K562 (cell line): ENCODE measurements at regions not wholly inside any gene's neighbourhood (a gene's known extent, or its start where the extent isn't known, plus 50 kb on each side); places are given as distances from the start of the nearest gene placed in this dataset.

Experiments
- ATAC-seq: fragments of 200-7000 bp; cut with Tn5 transposase; 3 replicates; pipeline ENCODE4 v1.9.1; 2020; ENCODE audit warnings: moderate library complexity
- BruUV-seq: library from RNA; stranded (reverse); fragments of 400-500 nt; replicated peaks from 2 replicates; lab custom pipeline; 2021; lab: Mats Ljungman, UMichigan
- CTCF ChIA-PET: fragments of 300-600 bp; formaldehyde crosslinking; extraction: SDS; loops from one replicate; lab custom pipeline; 2021; ENCODE audit warnings: low intra/inter-chr PET ratio; lab: Yijun Ruan, JAX
- POLR2A ChIA-PET: fragments of 300-600, 350-650 bp; sonication (Branson Sonifier 250); formaldehyde crosslinking; extraction: SDS; loops from one replicate; lab custom pipeline; 2021; ENCODE audit warnings: antibody characterized with exemption, inconsistent platforms; lab: Yijun Ruan, JAX
- DNase-seq, 4 experiments: peaks; one replicate each; pipeline versions ENCODE4 v3.0.0 to v3.0.0-alpha.2; 2011 to 2018; ENCODE audit warnings: low spot score in 3 of 4, mixed read lengths in 3 of 4; ENCODE audit errors: extremely low read depth in 1 of 4
- FAIRE-seq: peaks from 2 replicates; lab custom pipeline; 2011; peaks lifted over from hg19 to GRCh38; lab: Jason Lieb, UNC
- H2AFZ ChIP-seq: 2 replicates; pipeline ENCODE4 v1.6.0; 2011; ENCODE audit warnings: low read depth, low read length, control low read depth, inconsistent platforms
- H3K27ac ChIP-seq: fragments of 200-600 bp; 3 replicates; pipeline ENCODE4 v1.8.0; 2011; ENCODE audit warnings: low read depth, mild to moderate bottlenecking, control low read depth, inconsistent platforms, low read length, moderate library complexity, mixed read lengths; ENCODE audit errors: extremely low read depth
- H3K27me3 ChIP-seq, 2 experiments: fragments of 300-600 bp in 1 of 2; 2 replicates in 1 of 2; 3 replicates in 1 of 2; pipeline versions ENCODE4 v1.6.0 to v1.8.0; 2011; ENCODE audit warnings: inconsistent platforms in 2 of 2, low read length in 2 of 2, mild to moderate bottlenecking in 1 of 2, mixed read lengths in 1 of 2, moderate library complexity in 1 of 2; ENCODE audit not compliant: control insufficient read depth in 2 of 2, insufficient read depth in 2 of 2
- H3K36me3 ChIP-seq: fragments of 300-600 bp; 3 replicates; pipeline ENCODE4 v1.8.0; 2011; ENCODE audit warnings: mild to moderate bottlenecking, low read length, inconsistent platforms; ENCODE audit not compliant: control insufficient read depth, insufficient read depth
- H3K4me1 ChIP-seq, 2 experiments: fragments of 200-600 bp in 1 of 2; replicated peaks in 1 of 2; 2 replicates in 1 of 2; 3 replicates in 1 of 2; pipeline versions ENCODE4 v1.5.1 to v1.8.0; 2011; ENCODE audit warnings: inconsistent platforms in 2 of 2, low read length in 2 of 2, mild to moderate bottlenecking in 1 of 2, mixed read lengths in 1 of 2, moderate library complexity in 1 of 2; ENCODE audit not compliant: control insufficient read depth in 2 of 2, insufficient read depth in 2 of 2
- H3K4me2 ChIP-seq: 2 replicates; pipeline ENCODE4 v1.6.1; 2011; ENCODE audit warnings: low read length, control low read depth, inconsistent platforms, mixed read lengths; ENCODE audit not compliant: insufficient read depth
- H3K4me3 ChIP-seq: fragments of 200-600 bp; sonication (generic), shearing (Covaris generic); 2 replicates; pipeline ENCODE4 v1.5.1; 2016; ENCODE audit warnings: control low read depth, inconsistent platforms
- H3K79me2 ChIP-seq: fragments of 200-600 bp; 3 replicates; pipeline ENCODE4 v1.8.0; 2011; ENCODE audit warnings: low read length, inconsistent platforms; ENCODE audit not compliant: control insufficient read depth, insufficient read depth
- H3K9ac ChIP-seq, 2 experiments: 2 replicates each; pipeline versions ENCODE4 v1.6.0 to v1.6.1; 2011; ENCODE audit warnings: low read depth in 2 of 2, low read length in 2 of 2, control low read depth in 1 of 2, inconsistent platforms in 1 of 2, mild to moderate bottlenecking in 1 of 2, mixed read lengths in 1 of 2; ENCODE audit not compliant: insufficient read depth in 1 of 2
- H3K9me1 ChIP-seq: one replicate; pipeline ENCODE4 v1.6.0; 2011; ENCODE audit warnings: inconsistent platforms, mild to moderate bottlenecking, low read length, moderate library complexity; ENCODE audit not compliant: control insufficient read depth, insufficient read depth
- H3K9me3 ChIP-seq: replicated peaks from 2 replicates; pipeline ENCODE4 v1.5.1; 2011; ENCODE audit warnings: low read depth, low read length, inconsistent platforms; ENCODE audit not compliant: control insufficient read depth, insufficient read depth
- H4K20me1 ChIP-seq: replicated peaks from 2 replicates; pipeline ENCODE4 v1.6.1; 2011; ENCODE audit warnings: low read length, inconsistent platforms, mixed read lengths; ENCODE audit not compliant: control insufficient read depth, insufficient read depth
- CBFB ChIP-seq: sonication (generic); formaldehyde crosslinking; IDR thresholded peaks from 2 replicates; pipeline ENCODE4 v1.4.0; 2020; ENCODE audit warnings: mild to moderate bottlenecking, missing genetic modification reagents
- E2F3 ChIP-seq: fragments of 250-450 bp; sonication (Bioruptor Pico); IDR thresholded peaks from 2 replicates; pipeline ENCODE4 v1.4.0; 2020; ENCODE audit warnings: mild to moderate bottlenecking
- NFATC3 ChIP-seq: fragments of 450-650 bp; IDR thresholded peaks from 2 replicates; pipeline ENCODE4 v1.6.1; 2017; ENCODE audit warnings: mild to moderate bottlenecking
- NFYB ChIP-seq: IDR thresholded peaks from 2 replicates; pipeline ENCODE4 v1.6.1; 2011; ENCODE audit warnings: mild to moderate bottlenecking, moderate library complexity; ENCODE audit not compliant: insufficient read length; ENCODE audit errors: extremely low read depth
- PTTG1 ChIP-seq: fragments of 450-650 bp; IDR thresholded peaks from 2 replicates; pipeline ENCODE4 v1.6.1; 2016; ENCODE audit warnings: low read depth, mild to moderate bottlenecking, missing genetic modification characterization, missing compliant biosample characterization
- SMARCA4 ChIP-seq: fragments of 450-650 bp; IDR thresholded peaks from 2 replicates; pipeline ENCODE4 v1.6.1; 2016
- ZBTB17 ChIP-seq: fragments of 450-650 bp; formaldehyde crosslinking; IDR thresholded peaks from 2 replicates; pipeline ENCODE4 v1.4.0; 2020; ENCODE audit warnings: mild to moderate bottlenecking
- WGBS: fragments of 100-300 bp; shearing (Covaris generic); methylation state at CpG from one replicate; pipeline ENCODE4 v1.1.6; 2016; ENCODE audit warnings: low coverage, mixed read lengths; ENCODE audit not compliant: insufficient coverage; ENCODE audit errors: missing lambda C conversion rate; 5-methylcytosine and 5-hydroxymethylcytosine counted together
- in situ Hi-C: fragments of 300-500 bp; cut with MboI; formaldehyde crosslinking; loops from 4 replicates; pipeline ENCODE4 v1.15.0; 2018; ENCODE audit warnings: inconsistent platforms, mixed read lengths
- intact Hi-C: fragments of 100-400 bp; cut with micrococcal nuclease; formaldehyde crosslinking; loops from 2 replicates; pipeline ENCODE4 v1.14.2; 2022
- TF ChIP-seq, protein P1 (sequence below): sonication (generic); formaldehyde crosslinking; IDR thresholded peaks from 2 replicates; pipeline ENCODE4 v1.8.0; 2023; ENCODE audit warnings: mild to moderate bottlenecking, missing genetic modification reagents
- TF ChIP-seq, protein P2 (sequence below): fragments of 250-450 bp; sonication (Bioruptor Pico); IDR thresholded peaks from 2 replicates; pipeline ENCODE4 v1.4.0; 2020; ENCODE audit warnings: mild to moderate bottlenecking, moderate library complexity

DNA sequence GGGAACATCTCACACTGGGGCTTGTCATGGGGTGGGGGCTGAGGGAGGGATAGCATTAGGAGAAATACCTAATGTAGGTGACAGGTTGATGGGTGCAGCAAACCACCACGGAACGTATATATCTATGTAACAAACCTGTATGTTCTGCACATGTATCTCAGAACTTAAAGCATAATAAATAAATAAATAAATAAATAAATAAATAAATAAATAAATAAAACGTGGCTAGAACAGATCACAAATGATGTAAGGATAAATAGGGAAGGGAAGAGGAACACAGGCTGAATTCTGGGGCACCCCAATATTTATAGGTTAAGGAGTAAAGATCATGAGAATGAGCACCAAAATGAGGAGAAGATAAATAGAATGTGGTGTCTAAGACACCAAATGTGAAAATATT, 592.2 kb downstream of the AMY1C start:
- no peaks in the 10 kb centered on the region for H3K4me1 ChIP-seq
- CTCF ChIA-PET: no interaction called here
- in situ Hi-C loops (no loop called here), intact Hi-C loops (no loop called here)
- no peak overlapping the region for H2AFZ ChIP-seq
- H3K27ac ChIP-seq: no peak overlapping the region
- BruUV-seq: no TSS peak
- WGBS: 0% methylated on average over 2 of the region's 3 CpGs
- no peak overlapping the region for H3K4me2 ChIP-seq
- TF ChIP-seq E2F3 (CRISPR knock-in tag) (no peak), PTTG1 (no peak), NFATC3 (no peak), SMARCA4 (no peak)
- TF ChIP-seq, protein P1, sequence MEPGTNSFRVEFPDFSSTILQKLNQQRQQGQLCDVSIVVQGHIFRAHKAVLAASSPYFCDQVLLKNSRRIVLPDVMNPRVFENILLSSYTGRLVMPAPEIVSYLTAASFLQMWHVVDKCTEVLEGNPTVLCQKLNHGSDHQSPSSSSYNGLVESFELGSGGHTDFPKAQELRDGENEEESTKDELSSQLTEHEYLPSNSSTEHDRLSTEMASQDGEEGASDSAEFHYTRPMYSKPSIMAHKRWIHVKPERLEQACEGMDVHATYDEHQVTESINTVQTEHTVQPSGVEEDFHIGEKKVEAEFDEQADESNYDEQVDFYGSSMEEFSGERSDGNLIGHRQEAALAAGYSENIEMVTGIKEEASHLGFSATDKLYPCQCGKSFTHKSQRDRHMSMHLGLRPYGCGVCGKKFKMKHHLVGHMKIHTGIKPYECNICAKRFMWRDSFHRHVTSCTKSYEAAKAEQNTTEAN (CRISPR knock-in tag): no peak
- FAIRE-seq (no peak), DNase-seq (no peak), ATAC-seq (no peak)
- H3K9me1 ChIP-seq: no peaks in the 10 kb centered on the region
- H4K20me1 ChIP-seq: no peaks in the 10 kb centered on the region
- no peaks in the 10 kb centered on the region for H3K36me3 ChIP-seq
- POLR2A ChIA-PET: no interaction called here
- H3K4me3 ChIP-seq: no peak overlapping the region
- H3K9ac ChIP-seq: no peak overlapping the region
- H3K9me3 ChIP-seq: no peaks in the 10 kb centered on the region
- H3K27me3 ChIP-seq: no peaks in the 10 kb centered on the region
- H3K79me2 ChIP-seq: no peaks in the 10 kb centered on the region

DNA sequence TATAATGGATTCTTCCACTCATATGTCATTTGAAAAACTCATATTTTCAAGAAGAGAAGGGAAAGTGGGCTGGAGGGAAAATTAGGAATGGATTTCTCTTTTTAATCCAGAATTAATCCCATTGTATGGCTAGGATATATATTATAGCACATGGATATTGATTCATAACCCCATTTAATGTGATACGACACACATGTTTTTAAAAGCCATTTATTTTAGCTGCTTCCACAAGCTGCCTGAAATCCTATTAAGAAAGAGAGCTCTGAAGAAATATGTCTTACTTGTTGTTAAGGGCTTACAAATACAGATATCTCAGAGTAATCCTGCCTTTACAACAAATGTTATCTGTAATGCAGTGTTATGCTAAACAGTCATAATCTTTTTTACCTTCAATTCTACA, 598.6 kb downstream of the AMY1C start:
- ATAC-seq (no peak), FAIRE-seq (no peak), DNase-seq (no peak)
- Histone ChIP-seq H3K4me3 (no peak overlapping the region), H3K27ac (no peak overlapping the region), H2AFZ (no peak overlapping the region), H3K4me2 (no peak overlapping the region), H3K36me3 (no peaks in the 10 kb centered on the region), H3K27me3 (no peaks in the 10 kb centered on the region), H3K4me1 (no peaks in the 10 kb centered on the region), H3K9me1 (no peaks in the 10 kb centered on the region), H3K79me2 (no peaks in the 10 kb centered on the region), H3K9ac (no peak overlapping the region), H3K9me3 (no peaks in the 10 kb centered on the region), H4K20me1 (no peaks in the 10 kb centered on the region)
- WGBS: 0% methylated on average over 1 of the region's 1 CpG
- CTCF ChIA-PET: no interaction called here
- POLR2A ChIA-PET: no interaction called here
- TF ChIP-seq, protein P2, sequence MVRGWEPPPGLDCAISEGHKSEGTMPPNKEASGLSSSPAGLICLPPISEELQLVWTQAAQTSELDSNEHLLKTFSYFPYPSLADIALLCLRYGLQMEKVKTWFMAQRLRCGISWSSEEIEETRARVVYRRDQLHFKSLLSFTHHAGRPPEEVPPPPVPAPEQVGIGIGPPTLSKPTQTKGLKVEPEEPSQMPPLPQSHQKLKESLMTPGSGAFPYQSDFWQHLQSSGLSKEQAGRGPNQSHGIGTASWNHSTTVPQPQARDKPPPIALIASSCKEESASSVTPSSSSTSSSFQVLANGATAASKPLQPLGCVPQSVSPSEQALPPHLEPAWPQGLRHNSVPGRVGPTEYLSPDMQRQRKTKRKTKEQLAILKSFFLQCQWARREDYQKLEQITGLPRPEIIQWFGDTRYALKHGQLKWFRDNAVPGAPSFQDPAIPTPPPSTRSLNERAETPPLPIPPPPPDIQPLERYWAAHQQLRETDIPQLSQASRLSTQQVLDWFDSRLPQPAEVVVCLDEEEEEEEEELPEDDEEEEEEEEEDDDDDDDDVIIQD (CRISPR knock-in tag): no peak
- TF ChIP-seq NFYB: no peak
- TF ChIP-seq ZBTB17 (CRISPR knock-in tag): no peak
- TF ChIP-seq CBFB (CRISPR knock-in tag): no peak
- in situ Hi-C loops: no loop called here
- intact Hi-C loops: no loop called here
- BruUV-seq: no TSS peak
